ENCODE measurements at regions not wholly inside any gene's neighbourhood (a gene's known extent, or its start where the extent isn't known, plus 50 kb on each side); places are given as distances from the start of the nearest gene placed in this dataset.

DNA sequence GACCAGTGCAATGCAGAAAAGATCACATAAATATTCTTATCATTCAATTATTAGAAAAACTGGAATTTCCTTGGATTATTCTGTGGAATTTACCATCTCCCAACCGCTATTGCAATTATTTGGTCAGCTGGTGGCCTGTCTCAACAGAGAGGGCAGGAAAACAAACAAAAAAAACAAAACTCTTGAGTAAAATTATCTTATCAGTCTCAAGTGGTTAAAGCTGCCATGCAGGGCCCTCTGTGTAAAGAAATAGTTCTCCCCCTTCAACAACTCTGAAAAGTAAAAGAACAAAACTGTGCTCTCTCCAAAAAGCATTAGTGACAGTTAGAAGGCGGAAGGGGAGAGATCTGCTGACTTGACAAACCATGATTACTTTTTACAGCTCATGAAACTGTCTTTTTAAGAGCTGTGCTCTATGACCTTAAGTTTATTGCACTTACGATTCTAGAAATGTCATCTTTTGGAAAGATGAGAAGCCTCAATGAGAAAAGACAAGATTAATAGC is 152.3 kb downstream of the DLEU7 start:
- Mint-ChIP-seq H3K27me3 (no peaks in the 10 kb centered on the region), H3K4me1 (ENCODE audit: low read depth) (peaks cover 5% of the 10 kb centered on the region), H3K36me3 (no peaks in the 10 kb centered on the region), H3K4me3 (no peak overlapping the region), H3K9me3 (no peaks in the 10 kb centered on the region), H3K27ac (no peak overlapping the region)
- CTCF ChIA-PET = interaction anchor here (1.0 kb wide), 1 partner anchor 434 kb away, joined by 3 read pairs; no protein-coding TSS in a partner anchor
- POLR2A ChIA-PET = no interaction called here
- intact Hi-C loops (cut with micrococcal nuclease) = no loop called here
- DNase-seq = no peak

DNA sequence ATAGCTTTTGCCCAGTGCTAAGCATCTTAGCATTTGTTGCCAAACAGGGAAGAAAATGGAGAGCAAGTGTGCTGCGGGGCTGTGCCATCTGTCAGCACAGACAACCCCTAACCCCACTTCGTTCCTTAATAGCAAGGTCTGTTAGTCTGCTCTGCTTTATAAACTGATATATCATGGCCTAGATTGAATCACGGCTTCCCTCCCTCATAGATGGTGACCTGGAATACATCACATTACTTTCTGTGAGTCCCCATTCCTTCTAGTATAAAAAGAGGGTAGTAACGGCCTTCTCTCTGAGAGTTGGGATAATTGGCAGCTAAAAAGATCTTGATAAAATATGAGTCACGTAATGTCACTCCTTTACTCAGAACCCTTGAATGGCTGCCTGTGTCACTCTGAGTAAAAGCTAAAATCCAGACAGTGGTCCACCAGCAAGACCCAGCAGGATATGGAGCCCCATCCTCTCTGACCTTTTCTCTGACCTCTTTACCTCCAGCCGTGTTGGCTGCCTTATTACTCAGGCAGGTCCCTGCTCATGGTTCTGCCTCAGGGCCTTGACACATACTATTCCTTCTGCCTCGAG is 151.7 kb downstream of the DLEU7 start:
- peaks cover 2% of the 10 kb centered on the region for H3K4me1 Mint-ChIP-seq (ENCODE audit: low read depth)
- intact Hi-C loops (cut with micrococcal nuclease) = no loop called here
- ChIA-PET POLR2A (no interaction called here), CTCF (interaction anchor here (1.0 kb wide), 1 partner anchor 434 kb away, joined by 3 read pairs; no protein-coding TSS in a partner anchor)
- H3K9me3 Mint-ChIP-seq = no peaks in the 10 kb centered on the region
- no peak overlapping the region for H3K4me3 Mint-ChIP-seq
- no peaks in the 10 kb centered on the region for H3K36me3 Mint-ChIP-seq
- no peak for DNase-seq
- no peak overlapping the region for H3K27ac Mint-ChIP-seq
- no peaks in the 10 kb centered on the region for H3K27me3 Mint-ChIP-seq

GRCh38 chr13:50692396-50692915 is 151.0 kb downstream of the DLEU7 start:
- no peaks in the 10 kb centered on the region for H3K4me1 Mint-ChIP-seq (ENCODE audit: low read depth)
- H3K4me3 Mint-ChIP-seq = no peak overlapping the region
- intact Hi-C loops (cut with micrococcal nuclease) = no loop called here
- no peak for DNase-seq
- no peaks in the 10 kb centered on the region for H3K9me3 Mint-ChIP-seq
- H3K27ac Mint-ChIP-seq = no peak overlapping the region
- no peaks in the 10 kb centered on the region for H3K27me3 Mint-ChIP-seq
- H3K36me3 Mint-ChIP-seq = no peaks in the 10 kb centered on the region
- CTCF ChIA-PET = no interaction called here
- POLR2A ChIA-PET = no interaction called here

DNA sequence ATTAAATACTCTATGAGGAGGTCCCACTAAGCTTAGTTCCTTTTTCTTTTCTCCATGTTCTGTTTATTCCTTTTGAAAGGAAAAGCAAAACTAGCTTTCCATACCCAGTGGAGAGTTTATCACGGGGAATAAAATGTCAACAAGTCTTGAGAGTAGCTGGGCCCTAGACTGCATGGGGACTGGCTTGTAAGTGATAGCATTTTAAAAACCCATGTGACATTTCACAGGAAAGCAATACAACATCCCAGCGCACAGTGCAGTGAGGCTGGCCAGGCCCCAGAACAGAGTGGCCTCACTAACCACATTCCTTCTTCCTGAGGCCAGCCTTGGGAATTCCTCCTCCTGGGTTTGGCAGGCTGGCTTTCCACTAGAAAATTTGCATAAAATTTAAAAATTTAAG is 149.8 kb downstream of the DLEU7 start:
- intact Hi-C loops (cut with micrococcal nuclease) = no loop called here
- POLR2A ChIA-PET = no interaction called here
- Mint-ChIP-seq H3K36me3 (no peaks in the 10 kb centered on the region), H3K4me3 (no peak overlapping the region), H3K9me3 (no peaks in the 10 kb centered on the region), H3K4me1 (ENCODE audit: low read depth) (no peaks in the 10 kb centered on the region), H3K27me3 (no peaks in the 10 kb centered on the region), H3K27ac (no peak overlapping the region)
- CTCF ChIA-PET = interaction anchor here (0.6 to 1.1 kb wide), 2 partner anchors 8 to 218 kb away, joined by 3 read pairs; no protein-coding TSS in a partner anchor
- DNase-seq = no peak

- no peak for DNase-seq
- Mint-ChIP-seq H3K27me3 (no peaks in the 10 kb centered on the region), H3K4me3 (no peak overlapping the region), H3K36me3 (no peaks in the 10 kb centered on the region), H3K9me3 (no peaks in the 10 kb centered on the region), H3K4me1 (ENCODE audit: low read depth) (no peaks in the 10 kb centered on the region), H3K27ac (no peak overlapping the region)
- intact Hi-C loops (cut with micrococcal nuclease) = no loop called here
- POLR2A ChIA-PET = no interaction called here
- CTCF ChIA-PET = no interaction called here
These were observed 145.5 kb downstream of the DLEU7 start for GRCh38 chr13:50697746-50698539.

DNA sequence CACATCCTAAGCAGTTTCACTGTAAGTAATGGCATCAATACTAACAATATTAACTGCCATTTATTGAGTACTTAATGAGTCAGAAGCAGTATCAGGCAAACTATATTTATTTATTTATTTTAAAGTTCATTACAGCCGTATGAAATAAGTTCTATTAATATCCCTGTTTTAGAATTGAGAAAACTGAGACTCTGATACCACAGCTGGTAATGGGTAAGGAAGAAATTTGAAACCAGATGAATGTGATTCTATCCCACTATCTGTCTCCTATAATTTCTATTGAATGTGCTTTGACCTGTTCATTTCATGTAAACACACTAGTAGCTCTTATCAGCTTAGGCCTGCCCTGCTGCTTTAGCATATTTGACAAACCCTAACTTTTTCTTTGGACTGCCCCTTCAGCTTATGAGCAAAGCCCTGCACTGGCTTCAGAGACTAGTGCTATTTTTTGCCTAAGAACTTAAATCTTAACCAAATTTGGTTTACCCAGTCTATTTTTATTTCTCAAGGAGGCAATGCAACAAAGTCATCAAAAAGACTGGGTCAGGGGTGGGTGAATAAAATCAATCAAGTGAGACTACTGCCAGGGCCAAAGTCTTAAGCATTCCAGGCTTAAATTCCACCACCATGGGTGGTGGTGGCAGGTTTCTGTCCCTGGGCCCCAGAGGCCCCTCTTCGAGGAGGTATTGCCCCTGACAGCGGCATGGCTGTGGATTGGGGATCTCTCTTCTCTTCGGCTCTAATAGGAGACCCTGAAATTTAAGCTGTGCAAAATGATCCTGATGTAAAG is 143.4 kb downstream of the DLEU7 start:
- Mint-ChIP-seq H3K4me3 (no peak overlapping the region), H3K36me3 (no peaks in the 10 kb centered on the region), H3K27ac (no peak overlapping the region), H3K4me1 (ENCODE audit: low read depth) (no peaks in the 10 kb centered on the region), H3K9me3 (no peaks in the 10 kb centered on the region), H3K27me3 (no peaks in the 10 kb centered on the region)
- CTCF ChIA-PET = no interaction called here
- intact Hi-C loops (cut with micrococcal nuclease) = no loop called here
- POLR2A ChIA-PET = no interaction called here
- DNase-seq = no peak

DNA sequence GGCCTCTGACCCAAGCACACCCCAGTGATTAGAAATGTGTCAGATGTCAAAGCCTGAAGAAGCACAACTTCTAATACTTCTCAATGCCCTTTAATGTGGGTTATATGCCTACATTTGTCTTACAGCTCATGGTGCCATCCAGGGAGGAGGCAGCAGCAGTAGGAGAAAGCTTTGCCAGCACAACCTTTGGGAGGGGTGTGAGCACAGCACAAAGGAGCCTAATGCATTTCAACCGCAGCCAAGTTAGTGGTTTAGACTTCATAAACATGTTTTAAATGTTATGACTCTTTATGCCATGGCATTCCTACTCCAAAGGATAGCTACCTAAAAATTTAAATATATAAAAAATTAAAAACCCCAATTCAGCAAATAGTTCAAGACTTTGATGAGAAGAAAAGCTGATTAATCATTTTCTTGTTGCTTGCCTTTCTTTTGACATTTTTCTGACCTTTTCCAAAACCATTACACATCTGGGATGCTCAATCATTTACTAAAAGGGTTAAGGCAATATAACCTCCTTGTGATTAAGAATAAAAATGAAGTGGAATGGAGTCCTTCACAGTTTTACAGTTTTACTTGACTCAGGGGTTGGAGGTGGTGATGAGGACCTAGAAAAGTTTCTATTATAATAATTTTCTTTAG is 142.7 kb downstream of the DLEU7 start:
- H3K27ac Mint-ChIP-seq = no peak overlapping the region
- no peaks in the 10 kb centered on the region for H3K4me1 Mint-ChIP-seq (ENCODE audit: low read depth)
- ChIA-PET CTCF (no interaction called here), POLR2A (no interaction called here)
- DNase-seq = no peak
- intact Hi-C loops (cut with micrococcal nuclease) = no loop called here
- H3K9me3 Mint-ChIP-seq = no peaks in the 10 kb centered on the region
- no peaks in the 10 kb centered on the region for H3K27me3 Mint-ChIP-seq
- H3K36me3 Mint-ChIP-seq = no peaks in the 10 kb centered on the region
- no peak overlapping the region for H3K4me3 Mint-ChIP-seq

GRCh38 chr13:50701469-50701868 is 142.0 kb downstream of the DLEU7 start:
- intact Hi-C loops (cut with micrococcal nuclease) = no loop called here
- no peak overlapping the region for H3K27ac Mint-ChIP-seq
- no peaks in the 10 kb centered on the region for H3K36me3 Mint-ChIP-seq
- H3K9me3 Mint-ChIP-seq = no peaks in the 10 kb centered on the region
- ChIA-PET CTCF (no interaction called here), POLR2A (no interaction called here)
- H3K27me3 Mint-ChIP-seq = no peaks in the 10 kb centered on the region
- no peaks in the 10 kb centered on the region for H3K4me1 Mint-ChIP-seq (ENCODE audit: low read depth)
- no peak for DNase-seq
- no peak overlapping the region for H3K4me3 Mint-ChIP-seq

GRCh38 chr13:50706505-50706904 is 137.0 kb downstream of the DLEU7 start:
- Mint-ChIP-seq H3K27ac (no peak overlapping the region), H3K9me3 (no peaks in the 10 kb centered on the region), H3K36me3 (no peaks in the 10 kb centered on the region), H3K4me3 (no peak overlapping the region), H3K27me3 (no peaks in the 10 kb centered on the region), H3K4me1 (ENCODE audit: low read depth) (no peaks in the 10 kb centered on the region)
- intact Hi-C loops (cut with micrococcal nuclease) = no loop called here
- ChIA-PET CTCF (interaction anchor here (0.9 kb wide), 1 partner anchor 10 kb away, joined by 3 read pairs; no protein-coding TSS in a partner anchor), POLR2A (no interaction called here)
- no peak for DNase-seq

DNA sequence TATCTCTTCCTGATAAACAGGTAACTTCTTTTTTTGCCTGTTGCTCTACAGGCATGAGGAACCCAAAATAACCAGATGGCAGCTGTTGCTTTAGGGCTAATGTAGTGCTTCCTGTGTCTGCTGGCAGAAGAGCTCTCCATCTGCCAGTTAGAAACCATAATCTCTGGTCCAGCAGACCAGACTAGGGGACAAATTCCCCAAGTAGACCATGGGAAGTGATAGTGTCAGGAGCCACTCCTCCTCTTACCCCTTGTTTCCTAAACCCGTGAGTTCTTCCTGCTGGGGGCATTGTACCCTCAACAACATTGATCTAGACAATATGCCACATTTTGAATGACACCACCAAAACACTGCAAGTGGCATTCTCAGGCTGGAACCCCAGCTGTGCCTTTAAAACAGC is 135.9 kb downstream of the DLEU7 start:
- H3K27ac Mint-ChIP-seq = no peak overlapping the region
- DNase-seq = no peak
- H3K4me3 Mint-ChIP-seq = no peak overlapping the region
- POLR2A ChIA-PET = no interaction called here
- no peaks in the 10 kb centered on the region for H3K9me3 Mint-ChIP-seq
- H3K36me3 Mint-ChIP-seq = no peaks in the 10 kb centered on the region
- CTCF ChIA-PET = interaction anchor here (0.9 kb wide), 1 partner anchor 11 kb away, joined by 3 read pairs; no protein-coding TSS in a partner anchor
- H3K27me3 Mint-ChIP-seq = no peaks in the 10 kb centered on the region
- intact Hi-C loops (cut with micrococcal nuclease) = no loop called here
- H3K4me1 Mint-ChIP-seq (ENCODE audit: low read depth) = no peaks in the 10 kb centered on the region

- no peak for DNase-seq
- Mint-ChIP-seq H3K9me3 (no peaks in the 10 kb centered on the region), H3K36me3 (no peaks in the 10 kb centered on the region), H3K27me3 (no peaks in the 10 kb centered on the region), H3K4me1 (ENCODE audit: low read depth) (peaks cover under 1% of the 10 kb centered on the region), H3K4me3 (no peak overlapping the region), H3K27ac (no peak overlapping the region)
- intact Hi-C loops (cut with micrococcal nuclease) = no loop called here
- ChIA-PET CTCF (no interaction called here), POLR2A (no interaction called here)
These were observed 135.0 kb downstream of the DLEU7 start for GRCh38 chr13:50708461-50708860.

DNA sequence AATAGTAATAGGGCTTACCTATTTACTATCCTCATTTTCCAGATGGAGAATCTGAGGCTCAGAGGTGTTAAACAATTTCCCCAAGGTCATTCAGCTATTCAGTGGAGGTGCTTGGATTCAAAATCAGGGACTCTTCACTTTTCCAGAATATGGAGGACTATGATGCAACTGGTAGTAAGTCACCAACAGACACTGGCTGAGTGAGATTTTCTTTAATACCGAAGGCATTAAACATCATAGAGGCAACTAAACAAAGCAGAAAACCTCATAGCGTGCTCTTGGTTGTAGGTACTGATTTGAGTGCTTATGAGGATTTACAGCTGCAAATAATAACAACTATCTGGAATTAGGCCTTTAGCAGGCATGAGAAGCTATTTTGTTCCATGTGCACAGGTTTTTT is 134.4 kb downstream of the DLEU7 start:
- no peaks in the 10 kb centered on the region for H3K36me3 Mint-ChIP-seq
- ChIA-PET POLR2A (interaction anchor here (0.9 kb wide), 1 partner anchor 23 kb away, joined by 3 read pairs; no protein-coding TSS in a partner anchor), CTCF (no interaction called here)
- intact Hi-C loops (cut with micrococcal nuclease) = no loop called here
- H3K27ac Mint-ChIP-seq = no peak overlapping the region
- H3K4me1 Mint-ChIP-seq (ENCODE audit: low read depth) = peaks cover 7% of the 10 kb centered on the region
- H3K9me3 Mint-ChIP-seq = no peaks in the 10 kb centered on the region
- no peak for DNase-seq
- H3K4me3 Mint-ChIP-seq = no peak overlapping the region
- no peaks in the 10 kb centered on the region for H3K27me3 Mint-ChIP-seq

Data from activated CD4-positive, alpha-beta memory T cell treated with anti-CD3 and anti-CD28 coated beads for 36 hours (primary cell).